Panc1 (cell line): ENCODE measurements at regions not wholly inside any gene's neighbourhood (a gene's known extent, or its start where the extent isn't known, plus 50 kb on each side); places are given as distances from the start of the nearest gene placed in this dataset.
"Not testable (repeated sequence)": the region's sequence is repeated elsewhere in the genome, so short reads cannot be mapped to it uniquely, and the experiment has no call there.

Source experiments
- ATAC-seq: fragments of 200-7000 bp; cut with Tn5 transposase; 2 replicates; pipeline ENCODE4 v1.9.1; 2020; ENCODE audit warnings: mild to moderate bottlenecking, moderate library complexity
- BruUV-seq: library from RNA; stranded (reverse); fragments of 400-500 nt; replicated peaks from 2 replicates; lab custom pipeline; 2021; lab: Mats Ljungman, UMichigan
- CTCF ChIA-PET: fragments of 300-600 bp; sonication (Branson Sonifier 250); formaldehyde crosslinking; loops from one replicate; lab custom pipeline; 2022; ENCODE audit warnings: antibody characterized with exemption; lab: Charles Lee
- POLR2A ChIA-PET: fragments of 300-600 bp; sonication (Branson Sonifier 250); formaldehyde crosslinking; loops from one replicate; lab custom pipeline; 2022; ENCODE audit warnings: antibody characterized with exemption; lab: Charles Lee
- DNase-seq: peaks from one replicate; pipeline ENCODE4 v3.0.0-alpha.2; 2010; ENCODE audit warnings: low read depth, low spot score
- H3K27ac ChIP-seq: 2 replicates; pipeline ENCODE4 v1.5.1; 2011; ENCODE audit warnings: mild to moderate bottlenecking, low read length, inconsistent platforms
- H3K27me3 ChIP-seq: fragments of 200-500 bp; sonication (Bioruptor generic); 2 replicates; pipeline ENCODE4 v1.6.0; 2014; ENCODE audit warnings: low read length, inconsistent platforms; ENCODE audit not compliant: control insufficient read depth, insufficient read depth
- H3K36me3 ChIP-seq: fragments of 200-500 bp; sonication (Bioruptor generic); 2 replicates; pipeline ENCODE4 v1.5.1; 2014; ENCODE audit warnings: inconsistent platforms, mild to moderate bottlenecking, low read length, moderate library complexity; ENCODE audit not compliant: control insufficient read depth, insufficient read depth
- H3K4me1 ChIP-seq: 2 replicates; pipeline ENCODE4 v1.5.1; 2011; ENCODE audit warnings: inconsistent platforms, mild to moderate bottlenecking, low read length, moderate library complexity; ENCODE audit not compliant: control insufficient read depth, insufficient read depth
- H3K4me3 ChIP-seq, 2 experiments: 2 replicates each; pipeline ENCODE4 v1.5.1; 2011 to 2012; ENCODE audit warnings: low read depth in 2 of 2, low read length in 2 of 2, mild to moderate bottlenecking in 2 of 2, inconsistent platforms in 1 of 2, moderate library complexity in 1 of 2
- H3K9me3 ChIP-seq: fragments of 200-500 bp; sonication (Bioruptor generic); 2 replicates; pipeline ENCODE4 v1.5.1; 2014; ENCODE audit warnings: low read depth, mild to moderate bottlenecking, inconsistent platforms, low read length, moderate library complexity; ENCODE audit not compliant: control insufficient read depth, insufficient read depth
- POLR2AphosphoS5 ChIP-seq: IDR thresholded peaks from 2 replicates; pipeline ENCODE4 v1.6.1; 2012; ENCODE audit warnings: mild to moderate bottlenecking, low read depth, low read length, moderate library complexity
- SIN3A ChIP-seq: IDR thresholded peaks from 2 replicates; pipeline ENCODE4 v1.6.1; 2012; ENCODE audit warnings: low read depth, mild to moderate bottlenecking, low read length, moderate library complexity, borderline replicate concordance; ENCODE audit not compliant: insufficient read depth
- TCF7L2 ChIP-seq: IDR thresholded peaks from 2 replicates; pipeline ENCODE4 v1.6.1; 2011; ENCODE audit warnings: mild to moderate bottlenecking, low read depth, low read length, inconsistent platforms
- in situ Hi-C: cut with HindIII; loops from 2 replicates; pipeline ENCODE4 v1.10.0; 2016; ENCODE audit warnings: low sequenced_read_pairs, low pct_unique_long_range_greater_than_20kb
- intact Hi-C: fragments of 100-400 bp; cut with micrococcal nuclease; formaldehyde crosslinking; loops from one replicate; pipeline ENCODE4 v1.10.0; 2022; ENCODE audit not compliant: unreplicated experiment
- TF ChIP-seq, protein P1 (sequence below): fragments of 450-650 bp; IDR thresholded peaks from 2 replicates; pipeline ENCODE4 v1.5.1; 2017; ENCODE audit warnings: mild to moderate bottlenecking
- TF ChIP-seq, protein P2 (sequence below), 2 experiments: IDR thresholded peaks; 2 replicates each; pipeline ENCODE4 v1.6.1; 2011 to 2012; ENCODE audit warnings: low read depth in 2 of 2, control low read depth in 1 of 2, low read length in 1 of 2, mild to moderate bottlenecking in 1 of 2, moderate library complexity in 1 of 2; ENCODE audit not compliant: insufficient read depth in 1 of 2

DNA sequence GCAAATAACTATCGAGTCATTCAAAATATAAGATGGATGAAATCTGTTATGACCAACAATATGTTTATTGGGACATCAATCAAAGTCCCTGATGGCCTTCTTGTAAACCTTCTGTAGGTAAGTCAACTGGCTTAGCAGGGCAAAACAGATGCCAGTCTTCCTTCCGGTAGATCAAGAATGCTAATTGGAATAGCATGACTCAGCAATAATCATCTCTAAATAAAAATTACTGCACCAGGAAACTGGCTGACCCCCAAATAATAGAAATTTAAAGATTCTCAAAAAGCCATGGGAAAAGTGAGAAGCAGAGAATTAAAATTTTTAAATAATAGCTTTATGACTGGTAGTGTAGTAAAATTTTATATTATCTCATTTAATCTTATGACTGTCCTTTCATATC lies 1005.4 kb downstream of the OLFM4 start:
- Histone ChIP-seq H3K4me1 (no peaks in the 10 kb centered on the region), H3K27me3 (no peaks in the 10 kb centered on the region), H3K9me3 (no peaks in the 10 kb centered on the region), H3K4me3 (no peak overlapping the region), H3K36me3 (no peaks in the 10 kb centered on the region), H3K27ac (no peak overlapping the region)
- TF ChIP-seq, protein P1, sequence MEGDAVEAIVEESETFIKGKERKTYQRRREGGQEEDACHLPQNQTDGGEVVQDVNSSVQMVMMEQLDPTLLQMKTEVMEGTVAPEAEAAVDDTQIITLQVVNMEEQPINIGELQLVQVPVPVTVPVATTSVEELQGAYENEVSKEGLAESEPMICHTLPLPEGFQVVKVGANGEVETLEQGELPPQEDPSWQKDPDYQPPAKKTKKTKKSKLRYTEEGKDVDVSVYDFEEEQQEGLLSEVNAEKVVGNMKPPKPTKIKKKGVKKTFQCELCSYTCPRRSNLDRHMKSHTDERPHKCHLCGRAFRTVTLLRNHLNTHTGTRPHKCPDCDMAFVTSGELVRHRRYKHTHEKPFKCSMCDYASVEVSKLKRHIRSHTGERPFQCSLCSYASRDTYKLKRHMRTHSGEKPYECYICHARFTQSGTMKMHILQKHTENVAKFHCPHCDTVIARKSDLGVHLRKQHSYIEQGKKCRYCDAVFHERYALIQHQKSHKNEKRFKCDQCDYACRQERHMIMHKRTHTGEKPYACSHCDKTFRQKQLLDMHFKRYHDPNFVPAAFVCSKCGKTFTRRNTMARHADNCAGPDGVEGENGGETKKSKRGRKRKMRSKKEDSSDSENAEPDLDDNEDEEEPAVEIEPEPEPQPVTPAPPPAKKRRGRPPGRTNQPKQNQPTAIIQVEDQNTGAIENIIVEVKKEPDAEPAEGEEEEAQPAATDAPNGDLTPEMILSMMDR, result no peak
- TF ChIP-seq POLR2AphosphoS5 (no peak), TCF7L2 (no peak), SIN3A (no peak)
- TF ChIP-seq, protein P2, sequence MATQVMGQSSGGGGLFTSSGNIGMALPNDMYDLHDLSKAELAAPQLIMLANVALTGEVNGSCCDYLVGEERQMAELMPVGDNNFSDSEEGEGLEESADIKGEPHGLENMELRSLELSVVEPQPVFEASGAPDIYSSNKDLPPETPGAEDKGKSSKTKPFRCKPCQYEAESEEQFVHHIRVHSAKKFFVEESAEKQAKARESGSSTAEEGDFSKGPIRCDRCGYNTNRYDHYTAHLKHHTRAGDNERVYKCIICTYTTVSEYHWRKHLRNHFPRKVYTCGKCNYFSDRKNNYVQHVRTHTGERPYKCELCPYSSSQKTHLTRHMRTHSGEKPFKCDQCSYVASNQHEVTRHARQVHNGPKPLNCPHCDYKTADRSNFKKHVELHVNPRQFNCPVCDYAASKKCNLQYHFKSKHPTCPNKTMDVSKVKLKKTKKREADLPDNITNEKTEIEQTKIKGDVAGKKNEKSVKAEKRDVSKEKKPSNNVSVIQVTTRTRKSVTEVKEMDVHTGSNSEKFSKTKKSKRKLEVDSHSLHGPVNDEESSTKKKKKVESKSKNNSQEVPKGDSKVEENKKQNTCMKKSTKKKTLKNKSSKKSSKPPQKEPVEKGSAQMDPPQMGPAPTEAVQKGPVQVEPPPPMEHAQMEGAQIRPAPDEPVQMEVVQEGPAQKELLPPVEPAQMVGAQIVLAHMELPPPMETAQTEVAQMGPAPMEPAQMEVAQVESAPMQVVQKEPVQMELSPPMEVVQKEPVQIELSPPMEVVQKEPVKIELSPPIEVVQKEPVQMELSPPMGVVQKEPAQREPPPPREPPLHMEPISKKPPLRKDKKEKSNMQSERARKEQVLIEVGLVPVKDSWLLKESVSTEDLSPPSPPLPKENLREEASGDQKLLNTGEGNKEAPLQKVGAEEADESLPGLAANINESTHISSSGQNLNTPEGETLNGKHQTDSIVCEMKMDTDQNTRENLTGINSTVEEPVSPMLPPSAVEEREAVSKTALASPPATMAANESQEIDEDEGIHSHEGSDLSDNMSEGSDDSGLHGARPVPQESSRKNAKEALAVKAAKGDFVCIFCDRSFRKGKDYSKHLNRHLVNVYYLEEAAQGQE (IDR thresholded peaks at IDR 0.05; ENCODE audit: insufficient read depth in 1 of 2, low read depth in 2 of 2, low read length in 1 of 2), result no peak
- no peak for ATAC-seq
- DNase-seq, result no peak
- ChIA-PET POLR2A (no interaction called here), CTCF (no interaction called here)
- no TSS peak for BruUV-seq
- in situ Hi-C loops (no loop called here), intact Hi-C loops (no loop called here)

DNA sequence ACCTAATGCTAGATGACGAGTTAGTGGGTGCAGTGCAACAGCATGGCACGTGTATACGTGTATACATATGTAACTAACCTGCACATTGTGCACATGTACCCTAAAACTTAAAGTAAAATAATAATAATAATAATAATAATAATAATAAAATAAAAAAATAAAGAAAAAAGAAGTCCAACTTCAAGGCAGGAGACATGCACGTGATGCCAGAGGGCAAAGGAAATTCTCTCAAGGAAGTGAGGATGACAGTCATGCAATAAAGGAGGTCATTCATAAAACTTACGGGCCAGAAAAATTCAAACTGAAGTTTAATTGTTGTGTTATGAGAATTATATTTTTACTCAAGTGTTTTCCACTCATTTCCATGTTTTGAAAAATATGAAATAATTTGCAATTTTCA lies 1028.8 kb downstream of the OLFM4 start:
- ATAC-seq, intact Hi-C loops, BruUV-seq: not testable (repeated sequence)

DNA sequence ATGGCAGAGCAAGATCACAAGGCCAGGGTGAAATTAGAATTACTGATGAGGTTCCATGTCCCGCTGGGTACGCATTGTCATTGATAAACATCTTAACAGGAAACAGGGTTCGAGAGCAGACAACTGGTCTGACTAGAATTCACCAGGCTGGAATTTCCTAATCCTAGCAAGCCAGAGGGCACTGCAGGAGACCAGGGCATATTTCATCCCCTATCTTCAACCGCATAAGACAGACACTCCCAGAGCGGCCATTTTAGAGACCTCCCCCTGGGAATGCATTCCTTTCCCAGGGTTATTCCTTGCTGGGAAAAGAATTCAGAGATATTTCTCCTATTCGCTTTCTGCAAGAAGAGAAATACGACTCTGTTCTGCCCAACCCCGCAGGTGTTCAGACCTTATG lies 1041.3 kb downstream of the OLFM4 start:
- H3K4me1 ChIP-seq, H3K9me3 ChIP-seq, CTCF ChIA-PET, ATAC-seq, intact Hi-C loops, H3K27me3 ChIP-seq, H3K4me3 ChIP-seq, DNase-seq, in situ Hi-C loops, H3K27ac ChIP-seq, BruUV-seq, POLR2A ChIA-PET, H3K36me3 ChIP-seq: not testable (repeated sequence)

More for the DNA sequence above, 1028.8 kb downstream of the OLFM4 start:
- H3K27ac ChIP-seq, H3K9me3 ChIP-seq, H3K4me1 ChIP-seq, CTCF ChIA-PET, H3K4me3 ChIP-seq, H3K27me3 ChIP-seq, DNase-seq, H3K36me3 ChIP-seq, in situ Hi-C loops, POLR2A ChIA-PET: not testable (repeated sequence)
